ENCODE measurements at regions not wholly inside any gene's neighbourhood (a gene's known extent, or its start where the extent isn't known, plus 50 kb on each side); places are given as distances from the start of the nearest gene placed in this dataset.

DNA sequence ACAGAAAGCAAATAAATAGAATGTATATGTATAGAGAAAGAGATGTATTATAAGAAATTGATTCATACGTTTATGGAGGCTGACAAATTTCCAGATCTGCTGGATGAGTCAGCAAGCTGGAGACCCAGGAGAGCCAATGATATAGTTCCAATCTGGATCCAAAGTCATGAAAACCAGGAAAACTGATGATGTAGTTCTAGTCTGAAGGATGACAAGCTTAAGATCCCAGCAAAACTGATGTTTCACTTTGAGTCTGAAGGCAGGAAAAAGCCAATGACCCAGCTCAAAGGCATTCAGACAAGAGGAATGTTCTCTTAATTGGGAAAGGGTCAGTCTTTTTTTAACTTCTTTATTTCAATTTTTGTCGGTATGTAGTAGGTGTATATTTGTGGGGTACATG lies 102.6 kb downstream of the LHFPL1 start:
- intact Hi-C loops (cut with DNase I), result no loop called here
- H3K36me3 ChIP-seq, result no peaks in the 10 kb centered on the region
- no peak overlapping the region for H3K4me3 ChIP-seq
- H3K27ac ChIP-seq (replicated peaks in 1 of 4), result no peak overlapping the region
- H3K27me3 ChIP-seq, result no peaks in the 10 kb centered on the region
- 63% methylated on average over 2 of the region's 2 CpGs for WGBS
- H3K9me3 ChIP-seq, result no peaks in the 10 kb centered on the region
- no peak for DNase-seq (ENCODE audit: extremely low spot score)
- no peaks in the 10 kb centered on the region for H3K4me1 ChIP-seq
- TF ChIP-seq, protein P1, sequence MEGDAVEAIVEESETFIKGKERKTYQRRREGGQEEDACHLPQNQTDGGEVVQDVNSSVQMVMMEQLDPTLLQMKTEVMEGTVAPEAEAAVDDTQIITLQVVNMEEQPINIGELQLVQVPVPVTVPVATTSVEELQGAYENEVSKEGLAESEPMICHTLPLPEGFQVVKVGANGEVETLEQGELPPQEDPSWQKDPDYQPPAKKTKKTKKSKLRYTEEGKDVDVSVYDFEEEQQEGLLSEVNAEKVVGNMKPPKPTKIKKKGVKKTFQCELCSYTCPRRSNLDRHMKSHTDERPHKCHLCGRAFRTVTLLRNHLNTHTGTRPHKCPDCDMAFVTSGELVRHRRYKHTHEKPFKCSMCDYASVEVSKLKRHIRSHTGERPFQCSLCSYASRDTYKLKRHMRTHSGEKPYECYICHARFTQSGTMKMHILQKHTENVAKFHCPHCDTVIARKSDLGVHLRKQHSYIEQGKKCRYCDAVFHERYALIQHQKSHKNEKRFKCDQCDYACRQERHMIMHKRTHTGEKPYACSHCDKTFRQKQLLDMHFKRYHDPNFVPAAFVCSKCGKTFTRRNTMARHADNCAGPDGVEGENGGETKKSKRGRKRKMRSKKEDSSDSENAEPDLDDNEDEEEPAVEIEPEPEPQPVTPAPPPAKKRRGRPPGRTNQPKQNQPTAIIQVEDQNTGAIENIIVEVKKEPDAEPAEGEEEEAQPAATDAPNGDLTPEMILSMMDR (IDR thresholded peaks at IDR 0.05), result no peak
- TF ChIP-seq EP300 (IDR thresholded peaks at IDR 0.05) (no peak), POLR2A (IDR thresholded peaks at IDR 0.05; ENCODE audit: low read depth) (no peak), POLR2AphosphoS5 (IDR thresholded peaks at IDR 0.05) (no peak)

DNA sequence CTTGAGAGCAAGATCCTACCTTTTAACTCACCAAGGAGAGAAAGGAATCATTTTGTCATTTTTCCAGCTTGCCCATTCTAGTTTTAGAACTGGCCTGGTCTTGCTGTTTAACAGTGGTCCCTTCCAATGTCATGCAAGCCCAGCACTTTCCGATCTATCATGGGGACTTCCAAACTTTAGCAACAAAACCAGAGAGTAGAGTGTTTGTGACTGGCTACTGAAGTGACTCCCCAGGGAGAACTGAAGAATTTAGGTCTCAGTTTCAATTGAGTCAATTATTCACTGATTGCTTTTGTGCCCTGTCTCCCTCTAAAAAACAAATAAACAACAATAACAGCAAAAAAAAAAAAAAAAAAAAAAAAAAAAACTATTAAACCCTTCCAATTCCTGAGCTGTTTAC lies 108.3 kb downstream of the LHFPL1 start:
- DNase-seq (ENCODE audit: extremely low spot score), result no peak
- Histone ChIP-seq H3K4me1 (no peaks in the 10 kb centered on the region), H3K27ac (replicated peaks in 1 of 4) (no peak overlapping the region), H3K9me3 (peaks cover 0 to 5% (median 0%) of the 10 kb centered on the region in 4 donors), H3K27me3 (peaks cover 0 to 5% (median 0%) of the 10 kb centered on the region in 4 donors), H3K4me3 (no peak overlapping the region), H3K36me3 (no peaks in the 10 kb centered on the region)
- TF ChIP-seq, protein P1 (IDR thresholded peaks at IDR 0.05), result no peak
- no peak for TF ChIP-seq POLR2A (IDR thresholded peaks at IDR 0.05; ENCODE audit: low read depth)
- no peak for TF ChIP-seq EP300 (IDR thresholded peaks at IDR 0.05)
- TF ChIP-seq POLR2AphosphoS5 (IDR thresholded peaks at IDR 0.05), result no peak
- intact Hi-C loops (cut with DNase I), result no loop called here
- 60% methylated on average over 1 of the region's 1 CpG for WGBS

DNA sequence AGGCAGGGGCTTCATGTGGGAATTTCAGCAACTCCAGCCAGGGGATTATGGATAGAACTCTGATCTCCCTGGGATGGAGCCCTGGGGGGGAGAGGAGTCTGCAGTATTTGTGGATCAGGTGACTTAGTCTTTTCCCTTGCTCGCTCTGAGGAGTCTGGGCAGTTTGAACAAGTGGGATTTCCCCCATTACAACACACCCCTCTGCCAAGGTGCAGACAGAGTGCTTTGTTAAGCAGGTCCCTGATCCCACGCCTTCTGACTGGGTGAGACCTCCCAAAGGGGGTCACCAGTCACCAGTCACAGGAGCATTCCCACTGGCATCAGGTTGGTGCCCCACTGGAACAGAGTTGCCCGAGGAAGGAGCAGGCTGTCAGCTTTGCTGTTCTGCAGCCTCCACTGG lies 123.9 kb downstream of the LHFPL1 start:
- intact Hi-C loops (cut with DNase I), result no loop called here
- no peak overlapping the region for H3K4me3 ChIP-seq
- TF ChIP-seq POLR2A (IDR thresholded peaks at IDR 0.05; ENCODE audit: low read depth) (no peak), EP300 (IDR thresholded peaks at IDR 0.05) (no peak), POLR2AphosphoS5 (IDR thresholded peaks at IDR 0.05) (no peak)
- TF ChIP-seq, protein P1 (IDR thresholded peaks at IDR 0.05), result no peak
- WGBS, result 58% methylated on average over 3 of the region's 3 CpGs
- H3K27me3 ChIP-seq, result no peaks in the 10 kb centered on the region
- no peaks in the 10 kb centered on the region for H3K36me3 ChIP-seq
- no peaks in the 10 kb centered on the region for H3K9me3 ChIP-seq
- no peak overlapping the region for H3K27ac ChIP-seq (replicated peaks in 1 of 4)
- DNase-seq (ENCODE audit: extremely low spot score), result no peak
- no peaks in the 10 kb centered on the region for H3K4me1 ChIP-seq

DNA sequence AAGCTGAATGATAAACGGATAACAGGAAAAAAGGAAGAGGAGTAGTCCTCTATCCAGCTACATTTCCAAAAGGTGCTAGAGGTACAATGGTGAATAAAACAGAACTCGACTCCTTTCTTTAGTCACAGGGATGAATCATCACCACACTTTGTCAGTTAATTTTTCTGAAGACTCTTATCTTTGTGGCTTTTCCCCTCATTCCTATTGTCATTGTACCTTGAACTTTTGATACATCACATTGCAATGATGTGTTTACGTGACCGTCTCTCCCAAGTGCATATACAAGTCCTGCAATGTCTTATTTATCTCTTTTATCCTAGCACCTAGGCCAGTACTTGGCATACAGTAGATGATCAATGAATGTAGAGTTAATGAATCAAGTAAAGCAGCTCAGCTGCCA lies 134.7 kb downstream of the LHFPL1 start:
- TF ChIP-seq EP300 (IDR thresholded peaks at IDR 0.05) (no peak), POLR2A (IDR thresholded peaks at IDR 0.05; ENCODE audit: low read depth) (no peak), POLR2AphosphoS5 (IDR thresholded peaks at IDR 0.05) (no peak)
- TF ChIP-seq, protein P1 (IDR thresholded peaks at IDR 0.05), result no peak
- Histone ChIP-seq H3K4me3 (no peak overlapping the region), H3K27ac (replicated peaks in 1 of 4) (no peak overlapping the region), H3K4me1 (no peaks in the 10 kb centered on the region), H3K36me3 (no peaks in the 10 kb centered on the region), H3K27me3 (no peaks in the 10 kb centered on the region), H3K9me3 (no peaks in the 10 kb centered on the region)
- DNase-seq (ENCODE audit: extremely low spot score), result no peak
- 76% methylated on average over 4 of the region's 4 CpGs for WGBS
- intact Hi-C loops (cut with DNase I), result no loop called here

DNA sequence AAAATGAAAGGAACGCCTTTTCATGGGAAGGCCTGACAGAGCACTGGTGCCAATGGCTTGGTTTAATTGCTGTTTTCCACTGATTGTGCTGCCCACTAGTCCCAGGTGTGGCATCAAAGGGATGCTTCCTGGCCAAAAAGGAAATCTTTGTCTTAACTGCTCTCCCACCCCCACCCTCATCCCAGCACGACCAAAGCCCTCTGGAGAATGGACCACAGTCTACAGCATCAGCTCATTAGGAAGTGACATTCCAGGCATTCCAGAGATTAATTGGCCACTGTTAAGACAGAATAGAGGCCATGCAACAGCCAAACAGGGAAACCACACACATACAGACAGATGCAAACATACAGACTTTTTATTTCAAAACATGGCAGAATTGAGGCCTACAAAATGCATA lies 143.2 kb downstream of the LHFPL1 start:
- DNase-seq (ENCODE audit: extremely low spot score), result no peak
- no peaks in the 10 kb centered on the region for H3K27me3 ChIP-seq
- intact Hi-C loops (cut with DNase I), result no loop called here
- H3K9me3 ChIP-seq, result no peaks in the 10 kb centered on the region
- H3K27ac ChIP-seq (replicated peaks in 1 of 4), result no peak overlapping the region
- H3K4me3 ChIP-seq, result no peak overlapping the region
- WGBS, result 86% methylated on average over 1 of the region's 2 CpGs
- H3K4me1 ChIP-seq, result no peaks in the 10 kb centered on the region
- no peaks in the 10 kb centered on the region for H3K36me3 ChIP-seq
- TF ChIP-seq, protein P1 (IDR thresholded peaks at IDR 0.05), result no peak
- TF ChIP-seq EP300 (IDR thresholded peaks at IDR 0.05), result no peak
- no peak for TF ChIP-seq POLR2A (IDR thresholded peaks at IDR 0.05; ENCODE audit: low read depth)
- no peak for TF ChIP-seq POLR2AphosphoS5 (IDR thresholded peaks at IDR 0.05)

Measured in esophagus muscularis mucosa (tissue), 4 donors.